Neutrophil (primary cell): ENCODE measurements at regions not wholly inside any gene's neighbourhood (a gene's known extent, or its start where the extent isn't known, plus 50 kb on each side); places are given as distances from the start of the nearest gene placed in this dataset.
"Not testable (repeated sequence)": the region's sequence is repeated elsewhere in the genome, so short reads cannot be mapped to it uniquely, and the experiment has no call there.

Experiments
- H3K27ac ChIP-seq: fragments of 200-600 bp; sonication (generic); 2 replicates; pipeline ENCODE4 v1.5.1; 2016; ENCODE audit warnings: mild to moderate bottlenecking, moderate library complexity
- H3K27me3 ChIP-seq: fragments of 200-600 bp; sonication (generic); 2 replicates; pipeline ENCODE4 v1.6.0; 2016; ENCODE audit warnings: mild to moderate bottlenecking
- H3K36me3 ChIP-seq: fragments of 200-600 bp; sonication (generic); 2 replicates; pipeline ENCODE4 v1.5.1; 2017
- H3K4me1 ChIP-seq, 2 experiments: fragments of 200-600 bp in 1 of 2; sonication (generic) in 1 of 2; 1 replicate in 1 of 2; 2 replicates in 1 of 2; pipeline versions ENCODE4 v1.5.1 to v1.6.1; 2013 to 2016; ENCODE audit warnings: low read depth in 1 of 2, low read length in 1 of 2, mild to moderate bottlenecking in 1 of 2, moderate library complexity in 1 of 2; ENCODE audit not compliant: control insufficient read depth in 1 of 2, insufficient read depth in 1 of 2
- H3K4me3 ChIP-seq, 2 experiments: fragments of 200-600 bp in 1 of 2; sonication (generic) in 1 of 2; 1 replicate in 1 of 2; 2 replicates in 1 of 2; pipeline ENCODE4 v1.5.1; 2013 to 2016; ENCODE audit warnings: low read depth in 1 of 2, low read length in 1 of 2, mild to moderate bottlenecking in 1 of 2, moderate library complexity in 1 of 2
- H3K9me3 ChIP-seq: fragments of 200-600 bp; sonication (generic); 2 replicates; pipeline ENCODE4 v1.5.1; 2016
- CTCF ChIP-seq: fragments of 200-600 bp; sonication (generic); IDR thresholded peaks from 2 replicates; pipeline ENCODE4 v1.5.1; 2016; ENCODE audit warnings: antibody characterized with exemption

GRCh38 chr7:113263749-113264148 is 145.4 kb upstream of the SMIM30 start:
- Histone ChIP-seq H3K27me3 (no peaks in the 10 kb centered on the region), H3K27ac (no peak overlapping the region), H3K36me3 (no peaks in the 10 kb centered on the region), H3K4me1 (no peaks in the 10 kb centered on the region), H3K4me3 (no peak overlapping the region), H3K9me3 (peaks cover 6% of the 10 kb centered on the region)
- TF ChIP-seq CTCF, result no peak

DNA sequence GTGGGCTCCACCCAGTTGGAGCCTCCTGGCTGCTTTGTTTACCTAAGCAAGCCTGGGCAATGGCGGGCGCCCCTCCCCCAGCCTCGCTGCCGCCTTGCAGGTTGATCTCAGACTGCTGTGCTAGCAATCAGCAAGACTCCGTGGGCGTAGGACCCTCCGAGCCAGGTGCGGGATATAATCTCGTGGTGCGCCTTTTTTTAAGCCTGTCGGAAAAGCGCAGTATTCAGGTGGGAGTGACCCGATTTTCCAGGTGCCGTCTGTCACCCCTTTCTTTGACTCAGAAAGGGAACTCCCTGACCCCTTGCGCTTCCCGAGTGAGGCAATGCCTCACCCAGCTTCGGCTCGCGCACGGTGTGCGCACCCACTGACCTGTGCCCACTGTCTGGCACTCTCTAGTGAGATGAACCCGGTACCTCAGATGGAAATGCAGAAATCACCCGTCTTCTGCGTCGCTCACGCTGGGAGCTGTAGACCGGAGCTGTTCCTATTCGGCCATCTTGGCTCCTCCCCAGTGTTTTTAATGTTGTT is 144.9 kb upstream of the SMIM30 start:
- H3K36me3 ChIP-seq, H3K4me1 ChIP-seq, H3K4me3 ChIP-seq, H3K27ac ChIP-seq, H3K27me3 ChIP-seq, H3K9me3 ChIP-seq: not testable (repeated sequence)

- Histone ChIP-seq H3K27ac (no peak overlapping the region), H3K4me1 (no peaks in the 10 kb centered on the region), H3K9me3 (no peaks in the 10 kb centered on the region), H3K36me3 (no peaks in the 10 kb centered on the region), H3K4me3 (no peak overlapping the region), H3K27me3 (no peaks in the 10 kb centered on the region)
- TF ChIP-seq CTCF, result no peak
These were observed 138.7 kb upstream of the SMIM30 start for GRCh38 chr7:113256883-113257531.

- TF ChIP-seq CTCF, result no peak
- no peak overlapping the region for H3K4me3 ChIP-seq
- H3K4me1 ChIP-seq, result no peaks in the 10 kb centered on the region
- no peaks in the 10 kb centered on the region for H3K27me3 ChIP-seq
- no peaks in the 10 kb centered on the region for H3K36me3 ChIP-seq
- H3K9me3 ChIP-seq, result no peaks in the 10 kb centered on the region
- H3K27ac ChIP-seq, result no peak overlapping the region
These were observed 128.8 kb upstream of the SMIM30 start for GRCh38 chr7:113247198-113247597.

GRCh38 chr7:113246738-113247137 is 128.4 kb upstream of the SMIM30 start:
- no peak overlapping the region for H3K4me3 ChIP-seq
- TF ChIP-seq CTCF, result no peak
- H3K27me3 ChIP-seq, result no peaks in the 10 kb centered on the region
- no peaks in the 10 kb centered on the region for H3K4me1 ChIP-seq
- no peaks in the 10 kb centered on the region for H3K36me3 ChIP-seq
- H3K27ac ChIP-seq, result no peak overlapping the region
- H3K9me3 ChIP-seq, result no peaks in the 10 kb centered on the region

- no peaks in the 10 kb centered on the region for H3K4me1 ChIP-seq
- H3K4me3 ChIP-seq, result no peak overlapping the region
- TF ChIP-seq CTCF, result no peak
- no peaks in the 10 kb centered on the region for H3K9me3 ChIP-seq
- H3K27ac ChIP-seq, result no peak overlapping the region
- no peaks in the 10 kb centered on the region for H3K27me3 ChIP-seq
- no peaks in the 10 kb centered on the region for H3K36me3 ChIP-seq
These were observed 114.5 kb upstream of the SMIM30 start for GRCh38 chr7:113232885-113233284.
